Stimulated activated CD8-positive, alpha-beta memory T cell treated with anti-CD3 and anti-CD28 coated beads, Interleukin-12 subunit alpha, Interleukin-12 subunit beta, amount 100 ng/mL, for 24 hours (primary cell): ENCODE measurements at regions not wholly inside any gene's neighbourhood (a gene's known extent, or its start where the extent isn't known, plus 50 kb on each side); places are given as distances from the start of the nearest gene placed in this dataset.

Experiments used
- DNase-seq: peaks from one replicate; pipeline ENCODE4 v3.0.0-alpha.2; 2020; ENCODE audit errors: extremely low read depth

- no peak for DNase-seq
Measured at GRCh38 chr22:22038178-22038880, 55.7 kb upstream of the TOP3B start.

DNA sequence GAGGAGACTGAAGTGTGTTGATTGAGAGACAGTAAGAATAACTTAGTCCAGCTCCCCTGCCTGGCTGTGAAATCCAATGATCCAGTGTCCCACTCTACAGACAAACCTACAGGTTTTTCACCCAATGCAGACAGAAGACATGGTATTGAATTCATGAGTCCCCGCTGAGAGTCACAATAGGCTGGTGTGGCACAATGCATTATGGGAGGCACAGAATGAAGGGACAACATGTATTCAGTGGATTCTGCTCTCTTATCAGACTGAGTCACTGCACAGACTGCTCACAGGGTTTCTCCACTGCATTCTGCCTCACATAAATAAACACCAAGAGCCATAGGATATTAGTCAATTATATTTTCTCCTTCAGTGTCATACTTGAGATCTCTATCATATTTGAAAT, 55.2 kb upstream of the TOP3B start:
- no peak for DNase-seq

- DNase-seq: no peak
Measured at GRCh38 chr22:22037229-22037628, 54.6 kb upstream of the TOP3B start.

- DNase-seq: no peak
Measured at GRCh38 chr22:22036588-22036987, 54.0 kb upstream of the TOP3B start.

DNA sequence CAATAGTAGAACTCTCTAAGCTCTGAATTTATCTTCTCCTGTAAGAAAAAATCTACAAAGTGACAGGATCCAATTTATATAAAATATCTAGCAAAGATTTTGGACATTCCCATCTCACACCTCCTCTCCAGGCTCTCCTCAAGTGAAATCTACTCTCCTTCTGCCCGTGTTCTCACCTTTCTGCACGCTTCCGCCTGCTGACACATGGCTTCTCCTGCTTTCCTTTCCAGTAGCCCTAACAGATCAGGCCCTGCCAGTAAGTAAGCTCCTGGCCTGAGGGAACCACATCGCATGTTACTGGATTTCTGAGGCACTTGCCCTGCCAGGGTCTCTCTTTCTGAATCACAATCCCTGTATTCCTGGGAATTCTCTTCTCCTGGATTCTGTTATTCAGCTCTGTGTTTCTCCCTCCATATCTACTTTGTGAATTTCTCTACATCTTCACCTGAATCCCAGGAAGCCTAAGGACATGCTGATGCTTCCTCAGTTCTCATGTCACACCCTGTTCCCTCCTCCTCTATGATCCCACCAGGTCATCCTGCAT, 53.3 kb upstream of the TOP3B start:
- no peak for DNase-seq

DNA sequence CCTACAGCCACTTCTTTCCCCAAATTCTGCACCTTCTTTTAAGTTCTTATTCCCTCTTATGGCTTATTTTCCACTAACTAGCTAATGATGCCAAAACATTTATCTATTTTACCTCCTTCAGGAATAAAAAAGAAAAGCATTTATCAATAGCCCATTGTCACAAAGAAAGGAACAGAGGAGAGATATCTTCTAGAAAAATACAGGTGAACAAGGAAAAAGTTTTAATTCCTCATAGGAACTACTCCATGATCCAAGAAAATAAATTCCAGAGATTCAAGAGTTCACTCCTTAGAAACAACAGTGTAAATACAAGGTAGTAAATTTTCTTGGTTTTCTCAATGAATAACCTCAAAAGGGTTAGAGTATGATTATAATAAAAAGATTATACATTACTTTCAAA, 52.6 kb upstream of the TOP3B start:
- no peak for DNase-seq

DNA sequence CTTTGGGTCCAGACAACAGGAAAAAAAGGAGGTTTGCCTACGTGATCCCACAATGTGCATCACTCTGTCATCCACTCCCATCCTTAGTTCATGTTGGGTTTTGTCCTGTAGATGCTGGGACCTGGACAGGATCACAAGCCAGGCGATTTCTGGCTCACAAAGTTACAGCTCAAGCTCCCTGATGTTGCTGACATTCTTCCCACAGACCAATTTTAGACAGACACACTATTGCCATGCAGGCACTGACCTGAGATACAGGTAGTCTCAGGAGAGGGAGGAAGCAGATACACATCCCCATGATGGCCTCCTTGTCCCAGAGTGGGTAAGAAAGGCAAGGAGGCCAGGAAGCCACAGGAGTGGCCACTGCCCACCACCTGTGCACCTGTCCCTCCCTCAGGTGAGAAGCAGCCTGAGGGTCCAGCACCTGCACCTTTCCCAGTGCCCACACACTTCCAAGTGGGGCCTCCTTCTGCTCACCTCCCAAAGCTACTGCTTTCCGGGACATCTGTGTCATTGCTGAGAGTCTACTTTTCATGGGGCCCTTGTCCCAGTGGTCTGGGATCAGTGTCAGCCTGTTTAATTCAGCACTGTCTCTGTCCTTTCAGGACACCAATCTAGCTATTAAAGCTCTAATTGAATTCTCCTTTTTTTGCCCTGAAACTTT, 52.0 kb upstream of the TOP3B start:
- DNase-seq: no peak

- no peak for DNase-seq
Measured at GRCh38 chr22:22033803-22034468, 51.3 kb upstream of the TOP3B start.

DNA sequence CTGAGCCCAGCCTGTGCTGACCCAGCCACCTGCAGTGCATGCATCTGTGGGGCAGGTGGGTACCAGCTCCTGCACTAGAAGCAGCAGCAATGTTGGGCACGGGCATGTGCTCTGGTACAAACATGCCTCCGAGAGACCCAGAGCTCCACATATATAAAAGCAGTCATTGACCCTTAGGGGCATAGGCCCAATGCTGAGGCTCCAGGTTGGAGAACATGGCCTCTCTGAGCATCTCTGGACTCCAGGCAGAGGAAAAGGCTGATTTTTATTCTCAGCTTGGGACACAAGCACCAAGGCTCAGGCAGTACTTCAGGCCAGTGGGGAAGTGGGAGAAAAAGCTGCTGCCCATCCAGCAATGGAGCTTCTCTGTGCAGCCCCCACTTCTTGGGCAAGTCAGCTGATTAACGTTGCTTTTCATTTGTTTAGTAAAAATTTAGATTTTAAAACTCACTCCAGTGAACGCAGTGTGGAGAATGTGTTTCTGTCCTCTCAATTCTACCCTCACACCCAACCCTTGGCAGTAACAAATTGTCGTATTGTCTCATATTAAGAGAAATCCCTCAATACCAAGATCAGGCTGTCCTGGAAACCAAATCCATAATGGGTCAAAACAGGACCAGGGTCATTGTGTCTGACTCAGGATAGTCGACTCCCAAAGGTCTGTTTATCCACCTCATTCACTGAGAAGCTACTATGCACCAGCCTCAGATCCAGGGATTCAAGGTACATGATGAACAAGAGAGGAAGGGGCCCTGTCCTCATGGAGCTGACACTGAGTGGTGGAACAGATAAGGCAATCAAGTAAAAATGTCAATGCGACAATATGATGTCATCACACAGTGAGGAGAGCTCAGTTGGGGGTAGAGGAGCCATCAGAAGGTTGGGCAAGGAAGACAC, 50.6 kb upstream of the TOP3B start:
- no peak for DNase-seq

- no peak for DNase-seq
Measured at GRCh38 chr22:22032099-22032905, 49.7 kb upstream of the TOP3B start.
